GM12878 (cell line): ENCODE measurements at regions not wholly inside any gene's neighbourhood (a gene's known extent, or its start where the extent isn't known, plus 50 kb on each side); places are given as distances from the start of the nearest gene placed in this dataset.

Source experiments
- EP300 ChIP-seq, 2 experiments: fragments of 150-350 bp in 1 of 2; IDR thresholded peaks; 2 replicates each; pipeline ENCODE4 v1.6.1; 2011 to 2012; ENCODE audit warnings: low read depth in 2 of 2, low read length in 2 of 2, borderline replicate concordance in 1 of 2, improper control_type of control experiment in 1 of 2, inconsistent platforms in 1 of 2; ENCODE audit not compliant: control insufficient read depth in 1 of 2
- EZH2 ChIP-seq: IDR thresholded peaks from 2 replicates; pipeline ENCODE4 v1.6.1; 2012; ENCODE audit warnings: low read depth, mild to moderate bottlenecking, control low read depth, inconsistent platforms, low read length, borderline replicate concordance; ENCODE audit not compliant: control insufficient read depth
- GABPA ChIP-seq: IDR thresholded peaks from 2 replicates; pipeline ENCODE4 v1.6.1; 2014; ENCODE audit warnings: antibody characterized with exemption, low read depth, mild to moderate bottlenecking, inconsistent platforms
- JUND ChIP-seq: IDR thresholded peaks from 2 replicates; pipeline ENCODE4 v1.6.1; 2012; ENCODE audit warnings: low read depth, mild to moderate bottlenecking, low read length, improper control_type of control experiment, moderate library complexity
- PML ChIP-seq: IDR thresholded peaks from 2 replicates; pipeline ENCODE4 v1.6.1; 2012; ENCODE audit warnings: low read length, inconsistent platforms
- POLR2A ChIP-seq: IDR thresholded peaks from 2 replicates; pipeline ENCODE4 v1.6.1; 2011; ENCODE audit warnings: low read depth, mild to moderate bottlenecking, low read length
- POLR2AphosphoS5 ChIP-seq: IDR thresholded peaks from 2 replicates; pipeline ENCODE4 v1.6.1; 2011; ENCODE audit warnings: mild to moderate bottlenecking, low read length, inconsistent platforms
- ZNF217 ChIP-seq: fragments of 450-650 bp; IDR thresholded peaks from 2 replicates; pipeline ENCODE4 v1.6.1; 2017; ENCODE audit warnings: antibody characterized with exemption, mild to moderate bottlenecking
- TF ChIP-seq, protein P1 (sequence below), 3 experiments: IDR thresholded peaks in 2 of 3; conservative IDR thresholded peaks in 1 of 3; 2 replicates each; pipeline ENCODE4 v1.5.1; 2011; ENCODE audit warnings: low read depth in 3 of 3, low read length in 3 of 3, mild to moderate bottlenecking in 3 of 3, control low read depth in 2 of 3, moderate library complexity in 2 of 3, inconsistent platforms in 1 of 3, mixed read lengths in 1 of 3; ENCODE audit not compliant: control insufficient read depth in 2 of 3, insufficient read depth in 1 of 3; ENCODE audit errors: extremely low read depth in 1 of 3

DNA sequence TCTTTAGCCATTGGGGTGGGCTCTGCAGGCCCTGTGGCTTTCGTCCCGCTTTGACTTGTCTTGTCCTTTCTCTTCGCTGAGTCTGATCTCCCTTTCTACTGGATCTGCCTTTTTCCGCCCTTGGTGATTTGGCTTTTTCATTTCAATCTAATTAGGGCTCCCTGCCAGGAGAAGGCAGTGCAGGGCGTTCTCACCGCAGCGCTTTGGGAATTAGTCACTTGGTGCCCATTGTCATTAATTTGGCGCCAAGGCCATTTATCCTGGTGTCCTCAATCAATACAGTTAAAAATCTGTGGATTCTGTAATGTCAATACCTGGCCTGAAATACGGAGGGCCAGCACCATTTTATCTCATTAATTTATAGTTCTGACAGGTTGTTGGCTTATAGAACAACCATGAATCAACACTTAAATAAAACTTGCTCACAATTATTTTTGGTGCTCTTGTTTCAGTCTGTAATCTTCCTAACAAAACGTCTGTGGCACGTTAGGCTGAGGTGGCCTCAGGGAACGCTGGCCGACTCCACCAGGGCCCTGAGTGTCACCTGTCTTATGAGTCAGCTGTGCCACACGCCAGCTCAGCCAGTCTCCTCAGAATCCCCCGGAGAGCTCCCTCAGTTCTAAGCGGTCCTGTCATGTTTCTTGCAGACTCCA, 115.7 kb downstream of the BEGAIN start:
- TF ChIP-seq POLR2A: no peak
- TF ChIP-seq GABPA: no peak
- TF ChIP-seq ZNF217: no peak
- no peak for TF ChIP-seq EP300 (IDR thresholded peaks at IDR 0.05; ENCODE audit: borderline replicate concordance in 1 of 2, control insufficient read depth in 1 of 2, low read depth in 2 of 2, low read length in 2 of 2)
- no peak for TF ChIP-seq JUND
- no peak for TF ChIP-seq POLR2AphosphoS5
- no peak for TF ChIP-seq PML
- TF ChIP-seq, protein P1, sequence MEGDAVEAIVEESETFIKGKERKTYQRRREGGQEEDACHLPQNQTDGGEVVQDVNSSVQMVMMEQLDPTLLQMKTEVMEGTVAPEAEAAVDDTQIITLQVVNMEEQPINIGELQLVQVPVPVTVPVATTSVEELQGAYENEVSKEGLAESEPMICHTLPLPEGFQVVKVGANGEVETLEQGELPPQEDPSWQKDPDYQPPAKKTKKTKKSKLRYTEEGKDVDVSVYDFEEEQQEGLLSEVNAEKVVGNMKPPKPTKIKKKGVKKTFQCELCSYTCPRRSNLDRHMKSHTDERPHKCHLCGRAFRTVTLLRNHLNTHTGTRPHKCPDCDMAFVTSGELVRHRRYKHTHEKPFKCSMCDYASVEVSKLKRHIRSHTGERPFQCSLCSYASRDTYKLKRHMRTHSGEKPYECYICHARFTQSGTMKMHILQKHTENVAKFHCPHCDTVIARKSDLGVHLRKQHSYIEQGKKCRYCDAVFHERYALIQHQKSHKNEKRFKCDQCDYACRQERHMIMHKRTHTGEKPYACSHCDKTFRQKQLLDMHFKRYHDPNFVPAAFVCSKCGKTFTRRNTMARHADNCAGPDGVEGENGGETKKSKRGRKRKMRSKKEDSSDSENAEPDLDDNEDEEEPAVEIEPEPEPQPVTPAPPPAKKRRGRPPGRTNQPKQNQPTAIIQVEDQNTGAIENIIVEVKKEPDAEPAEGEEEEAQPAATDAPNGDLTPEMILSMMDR (IDR thresholded peaks at IDR 0.05 in 2 of 3, conservative IDR thresholded peaks at IDR 0.05 in 1 of 3; ENCODE audit: control insufficient read depth in 2 of 3, extremely low read depth in 1 of 3, insufficient read depth in 1 of 3, low read depth in 3 of 3, low read length in 3 of 3): no peak
- TF ChIP-seq EZH2: no peak
